ENCODE measurements at regions not wholly inside any gene's neighbourhood (a gene's known extent, or its start where the extent isn't known, plus 50 kb on each side); places are given as distances from the start of the nearest gene placed in this dataset.

DNA sequence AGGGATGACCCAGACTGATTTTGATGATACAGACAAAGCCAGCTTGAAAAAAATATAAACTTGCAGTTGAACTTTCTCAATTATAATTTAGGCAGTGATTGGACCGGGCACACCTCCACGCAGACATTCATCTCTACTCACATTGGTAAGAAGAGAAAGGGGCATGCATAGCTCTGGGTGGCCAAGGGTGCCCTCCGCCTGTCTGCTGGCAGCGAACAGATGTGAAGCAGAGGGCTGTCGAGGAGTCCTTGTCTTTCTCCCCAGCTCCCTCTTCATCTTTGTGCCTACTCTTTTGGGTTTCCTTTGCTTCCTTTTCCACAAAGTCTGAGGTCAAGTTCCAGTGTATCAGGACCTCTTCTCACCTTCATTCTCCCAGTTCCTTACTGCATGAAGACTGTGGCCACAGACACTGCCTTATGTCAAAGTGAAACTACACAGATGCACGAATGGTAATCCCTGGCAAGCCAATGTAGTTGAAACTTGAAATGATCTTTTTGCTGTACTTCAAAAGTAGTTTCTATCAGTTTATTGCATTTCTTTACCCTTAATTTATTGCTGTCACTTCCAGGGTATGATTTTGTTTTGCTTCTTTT, 343.7 kb upstream of the SOX9 start:
- TF ChIP-seq RXRA (IDR thresholded peaks at IDR 0.05): no peak
- TF ChIP-seq FOXA2 (IDR thresholded peaks at IDR 0.05): no peak
- TF ChIP-seq EGR1 (IDR thresholded peaks at IDR 0.05; ENCODE audit: low read depth in 2 of 2): no peak
- no peak for TF ChIP-seq YY1 (IDR thresholded peaks at IDR 0.05)
- TF ChIP-seq, protein P1, sequence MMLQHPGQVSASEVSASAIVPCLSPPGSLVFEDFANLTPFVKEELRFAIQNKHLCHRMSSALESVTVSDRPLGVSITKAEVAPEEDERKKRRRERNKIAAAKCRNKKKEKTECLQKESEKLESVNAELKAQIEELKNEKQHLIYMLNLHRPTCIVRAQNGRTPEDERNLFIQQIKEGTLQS (IDR thresholded peaks at IDR 0.05): no peak
- TF ChIP-seq, protein P2, sequence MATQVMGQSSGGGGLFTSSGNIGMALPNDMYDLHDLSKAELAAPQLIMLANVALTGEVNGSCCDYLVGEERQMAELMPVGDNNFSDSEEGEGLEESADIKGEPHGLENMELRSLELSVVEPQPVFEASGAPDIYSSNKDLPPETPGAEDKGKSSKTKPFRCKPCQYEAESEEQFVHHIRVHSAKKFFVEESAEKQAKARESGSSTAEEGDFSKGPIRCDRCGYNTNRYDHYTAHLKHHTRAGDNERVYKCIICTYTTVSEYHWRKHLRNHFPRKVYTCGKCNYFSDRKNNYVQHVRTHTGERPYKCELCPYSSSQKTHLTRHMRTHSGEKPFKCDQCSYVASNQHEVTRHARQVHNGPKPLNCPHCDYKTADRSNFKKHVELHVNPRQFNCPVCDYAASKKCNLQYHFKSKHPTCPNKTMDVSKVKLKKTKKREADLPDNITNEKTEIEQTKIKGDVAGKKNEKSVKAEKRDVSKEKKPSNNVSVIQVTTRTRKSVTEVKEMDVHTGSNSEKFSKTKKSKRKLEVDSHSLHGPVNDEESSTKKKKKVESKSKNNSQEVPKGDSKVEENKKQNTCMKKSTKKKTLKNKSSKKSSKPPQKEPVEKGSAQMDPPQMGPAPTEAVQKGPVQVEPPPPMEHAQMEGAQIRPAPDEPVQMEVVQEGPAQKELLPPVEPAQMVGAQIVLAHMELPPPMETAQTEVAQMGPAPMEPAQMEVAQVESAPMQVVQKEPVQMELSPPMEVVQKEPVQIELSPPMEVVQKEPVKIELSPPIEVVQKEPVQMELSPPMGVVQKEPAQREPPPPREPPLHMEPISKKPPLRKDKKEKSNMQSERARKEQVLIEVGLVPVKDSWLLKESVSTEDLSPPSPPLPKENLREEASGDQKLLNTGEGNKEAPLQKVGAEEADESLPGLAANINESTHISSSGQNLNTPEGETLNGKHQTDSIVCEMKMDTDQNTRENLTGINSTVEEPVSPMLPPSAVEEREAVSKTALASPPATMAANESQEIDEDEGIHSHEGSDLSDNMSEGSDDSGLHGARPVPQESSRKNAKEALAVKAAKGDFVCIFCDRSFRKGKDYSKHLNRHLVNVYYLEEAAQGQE (IDR thresholded peaks at IDR 0.05): no peak
- TF ChIP-seq HNF4G (IDR thresholded peaks at IDR 0.05): no peak
- TF ChIP-seq HNF4A (conservative IDR thresholded peaks at IDR 0.05): no peak
- TF ChIP-seq JUND (IDR thresholded peaks at IDR 0.05): no peak
- no peak for TF ChIP-seq NR2F2 (IDR thresholded peaks at IDR 0.05)
- TF ChIP-seq RAD21 (IDR thresholded peaks at IDR 0.05): no peak
- TF ChIP-seq, protein P3, sequence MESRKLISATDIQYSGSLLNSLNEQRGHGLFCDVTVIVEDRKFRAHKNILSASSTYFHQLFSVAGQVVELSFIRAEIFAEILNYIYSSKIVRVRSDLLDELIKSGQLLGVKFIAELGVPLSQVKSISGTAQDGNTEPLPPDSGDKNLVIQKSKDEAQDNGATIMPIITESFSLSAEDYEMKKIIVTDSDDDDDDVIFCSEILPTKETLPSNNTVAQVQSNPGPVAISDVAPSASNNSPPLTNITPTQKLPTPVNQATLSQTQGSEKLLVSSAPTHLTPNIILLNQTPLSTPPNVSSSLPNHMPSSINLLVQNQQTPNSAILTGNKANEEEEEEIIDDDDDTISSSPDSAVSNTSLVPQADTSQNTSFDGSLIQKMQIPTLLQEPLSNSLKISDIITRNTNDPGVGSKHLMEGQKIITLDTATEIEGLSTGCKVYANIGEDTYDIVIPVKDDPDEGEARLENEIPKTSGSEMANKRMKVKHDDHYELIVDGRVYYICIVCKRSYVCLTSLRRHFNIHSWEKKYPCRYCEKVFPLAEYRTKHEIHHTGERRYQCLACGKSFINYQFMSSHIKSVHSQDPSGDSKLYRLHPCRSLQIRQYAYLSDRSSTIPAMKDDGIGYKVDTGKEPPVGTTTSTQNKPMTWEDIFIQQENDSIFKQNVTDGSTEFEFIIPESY (IDR thresholded peaks at IDR 0.05): no peak
- no peak for TF ChIP-seq GABPA (IDR thresholded peaks at IDR 0.05 in 1 of 2, conservative IDR thresholded peaks at IDR 0.05 in 1 of 2)
- no peak for TF ChIP-seq SP1 (IDR thresholded peaks at IDR 0.05)
- TF ChIP-seq TAF1 (conservative IDR thresholded peaks at IDR 0.05): no peak
- TF ChIP-seq FOXA1 (IDR thresholded peaks at IDR 0.05): no peak
- TF ChIP-seq, protein P4, sequence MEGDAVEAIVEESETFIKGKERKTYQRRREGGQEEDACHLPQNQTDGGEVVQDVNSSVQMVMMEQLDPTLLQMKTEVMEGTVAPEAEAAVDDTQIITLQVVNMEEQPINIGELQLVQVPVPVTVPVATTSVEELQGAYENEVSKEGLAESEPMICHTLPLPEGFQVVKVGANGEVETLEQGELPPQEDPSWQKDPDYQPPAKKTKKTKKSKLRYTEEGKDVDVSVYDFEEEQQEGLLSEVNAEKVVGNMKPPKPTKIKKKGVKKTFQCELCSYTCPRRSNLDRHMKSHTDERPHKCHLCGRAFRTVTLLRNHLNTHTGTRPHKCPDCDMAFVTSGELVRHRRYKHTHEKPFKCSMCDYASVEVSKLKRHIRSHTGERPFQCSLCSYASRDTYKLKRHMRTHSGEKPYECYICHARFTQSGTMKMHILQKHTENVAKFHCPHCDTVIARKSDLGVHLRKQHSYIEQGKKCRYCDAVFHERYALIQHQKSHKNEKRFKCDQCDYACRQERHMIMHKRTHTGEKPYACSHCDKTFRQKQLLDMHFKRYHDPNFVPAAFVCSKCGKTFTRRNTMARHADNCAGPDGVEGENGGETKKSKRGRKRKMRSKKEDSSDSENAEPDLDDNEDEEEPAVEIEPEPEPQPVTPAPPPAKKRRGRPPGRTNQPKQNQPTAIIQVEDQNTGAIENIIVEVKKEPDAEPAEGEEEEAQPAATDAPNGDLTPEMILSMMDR (IDR thresholded peaks at IDR 0.05; ENCODE audit: low read depth, low read length, missing input control): no peak
- TF ChIP-seq, protein P5, sequence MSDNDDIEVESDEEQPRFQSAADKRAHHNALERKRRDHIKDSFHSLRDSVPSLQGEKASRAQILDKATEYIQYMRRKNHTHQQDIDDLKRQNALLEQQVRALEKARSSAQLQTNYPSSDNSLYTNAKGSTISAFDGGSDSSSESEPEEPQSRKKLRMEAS (IDR thresholded peaks at IDR 0.05): no peak
- no peak for DNase-seq (ENCODE audit: low spot score)
- H3K36me3 ChIP-seq (ENCODE audit: control insufficient read depth in 4 of 4, insufficient read depth in 3 of 4, low read depth in 1 of 4, low read length in 3 of 4): no peaks in the 10 kb centered on the region
- no peaks in the 10 kb centered on the region for H3K27me3 ChIP-seq (ENCODE audit: control insufficient read depth in 4 of 4, insufficient read depth in 4 of 4, low read length in 3 of 4)
- 89% methylated on average over 6 of the region's 6 CpGs for WGBS
- no peaks in the 10 kb centered on the region for H3K4me1 ChIP-seq (ENCODE audit: control insufficient read depth in 4 of 4, insufficient read depth in 4 of 4, low read length in 3 of 4)
- H3K4me3 ChIP-seq (ENCODE audit: low read depth in 1 of 3, low read length in 3 of 3): no peak overlapping the region
- H3K9ac ChIP-seq (ENCODE audit: low read depth in 1 of 2, low read length in 2 of 2): no peak overlapping the region
- no peaks in the 10 kb centered on the region for H3K9me3 ChIP-seq (ENCODE audit: control insufficient read depth in 4 of 4, low read length in 3 of 4)
- H3K27ac ChIP-seq (ENCODE audit: low read depth in 1 of 2, low read length in 2 of 2): no peak overlapping the region

Measured in liver (tissue), 8 donors.